Mucosa of rectum (tissue), 2 donors: ENCODE measurements at regions not wholly inside any gene's neighbourhood (a gene's known extent, or its start where the extent isn't known, plus 50 kb on each side); places are given as distances from the start of the nearest gene placed in this dataset.

Experiments used
- H3K27ac ChIP-seq, 2 donors: one replicate each; pipeline ENCODE4 v1.7.0; 2013; ENCODE audit warnings: inconsistent platforms in 2 of 2, low read depth in 2 of 2, low read length in 2 of 2
- H3K27me3 ChIP-seq, 2 donors: one replicate each; pipeline ENCODE4 v1.7.0; 2013; ENCODE audit warnings: low read length in 2 of 2; ENCODE audit not compliant: control insufficient read depth in 2 of 2, insufficient read depth in 2 of 2
- H3K36me3 ChIP-seq, 2 donors: one replicate each; pipeline ENCODE4 v1.7.0; 2013; ENCODE audit warnings: low read length in 2 of 2; ENCODE audit not compliant: control insufficient read depth in 2 of 2, insufficient read depth in 2 of 2
- H3K4me1 ChIP-seq, 2 donors: one replicate each; pipeline ENCODE4 v1.7.0; 2013; ENCODE audit warnings: low read length in 2 of 2, mild to moderate bottlenecking in 1 of 2; ENCODE audit not compliant: control insufficient read depth in 2 of 2, insufficient read depth in 2 of 2
- H3K4me3 ChIP-seq, 2 donors: one replicate each; pipeline ENCODE4 v1.7.0; 2013; ENCODE audit warnings: low read length in 2 of 2
- H3K9ac ChIP-seq, 2 donors: one replicate each; pipeline ENCODE4 v1.7.0; 2013; ENCODE audit warnings: low read length in 2 of 2, low read depth in 1 of 2, mild to moderate bottlenecking in 1 of 2
- H3K9me3 ChIP-seq, 2 donors: one replicate each; pipeline ENCODE4 v1.7.0; 2013; ENCODE audit warnings: low read length in 2 of 2; ENCODE audit not compliant: control insufficient read depth in 2 of 2
- donor health status: healthy.
- donor health status: Normal muscosa, but diverticular disease.

GRCh38 chr13:31462766-31463165 is 263.0 kb downstream of the B3GLCT start:
- Histone ChIP-seq H3K4me3 (no peak overlapping the region), H3K36me3 (no peaks in the 10 kb centered on the region), H3K9me3 (no peaks in the 10 kb centered on the region), H3K27ac (no peak overlapping the region), H3K27me3 (no peaks in the 10 kb centered on the region), H3K9ac (no peak overlapping the region), H3K4me1 (no peaks in the 10 kb centered on the region)

GRCh38 chr13:31468114-31468902 is 268.5 kb downstream of the B3GLCT start:
- H3K27me3 ChIP-seq = no peaks in the 10 kb centered on the region
- H3K9me3 ChIP-seq = no peaks in the 10 kb centered on the region
- no peak overlapping the region for H3K4me3 ChIP-seq
- no peak overlapping the region for H3K9ac ChIP-seq
- no peaks in the 10 kb centered on the region for H3K4me1 ChIP-seq
- H3K36me3 ChIP-seq = no peaks in the 10 kb centered on the region
- no peak overlapping the region for H3K27ac ChIP-seq

GRCh38 chr13:31469377-31469776 is 269.6 kb downstream of the B3GLCT start:
- Histone ChIP-seq H3K27me3 (no peaks in the 10 kb centered on the region), H3K9me3 (no peaks in the 10 kb centered on the region), H3K36me3 (no peaks in the 10 kb centered on the region), H3K4me3 (no peak overlapping the region), H3K27ac (no peak overlapping the region), H3K4me1 (no peaks in the 10 kb centered on the region), H3K9ac (no peak overlapping the region)

GRCh38 chr13:31476266-31476665 is 263.1 kb upstream of the RXFP2 start:
- Histone ChIP-seq H3K4me3 (no peak overlapping the region), H3K27ac (no peak overlapping the region)

GRCh38 chr13:31476753-31477152 is 262.6 kb upstream of the RXFP2 start:
- H3K4me3 ChIP-seq = no peak overlapping the region
- H3K4me1 ChIP-seq = no peaks in the 10 kb centered on the region
- no peaks in the 10 kb centered on the region for H3K9me3 ChIP-seq
- H3K27ac ChIP-seq = no peak overlapping the region
- H3K27me3 ChIP-seq = no peaks in the 10 kb centered on the region
- no peak overlapping the region for H3K9ac ChIP-seq
- no peaks in the 10 kb centered on the region for H3K36me3 ChIP-seq

More at GRCh38 chr13:31476266-31476665, 263.1 kb upstream of the RXFP2 start:
- Histone ChIP-seq H3K9me3 (no peaks in the 10 kb centered on the region), H3K9ac (no peak overlapping the region), H3K4me1 (no peaks in the 10 kb centered on the region), H3K27me3 (no peaks in the 10 kb centered on the region), H3K36me3 (no peaks in the 10 kb centered on the region)

- no peak overlapping the region for H3K4me3 ChIP-seq
- no peak overlapping the region for H3K9ac ChIP-seq
- no peaks in the 10 kb centered on the region for H3K36me3 ChIP-seq
- H3K9me3 ChIP-seq = no peaks in the 10 kb centered on the region
- H3K4me1 ChIP-seq = no peaks in the 10 kb centered on the region
- H3K27me3 ChIP-seq = no peaks in the 10 kb centered on the region
- H3K27ac ChIP-seq = no peak overlapping the region
These were observed 261.4 kb upstream of the RXFP2 start for GRCh38 chr13:31477961-31478360.

- Histone ChIP-seq H3K4me1 (no peaks in the 10 kb centered on the region), H3K27ac (no peak overlapping the region), H3K27me3 (no peaks in the 10 kb centered on the region), H3K9ac (no peak overlapping the region), H3K36me3 (no peaks in the 10 kb centered on the region), H3K9me3 (no peaks in the 10 kb centered on the region), H3K4me3 (no peak overlapping the region)
These were observed 254.1 kb upstream of the RXFP2 start for GRCh38 chr13:31485183-31485582.

GRCh38 chr13:31485651-31486051 is 253.7 kb upstream of the RXFP2 start:
- Histone ChIP-seq H3K27ac (no peak overlapping the region), H3K4me3 (no peak overlapping the region), H3K4me1 (no peaks in the 10 kb centered on the region), H3K36me3 (no peaks in the 10 kb centered on the region), H3K9ac (no peak overlapping the region), H3K27me3 (no peaks in the 10 kb centered on the region), H3K9me3 (no peaks in the 10 kb centered on the region)

- Histone ChIP-seq H3K4me1 (no peaks in the 10 kb centered on the region), H3K9ac (no peak overlapping the region), H3K4me3 (no peak overlapping the region), H3K27ac (no peak overlapping the region), H3K9me3 (peaks cover 0 to 2% of the 10 kb centered on the region in 2 donors), H3K36me3 (no peaks in the 10 kb centered on the region), H3K27me3 (no peaks in the 10 kb centered on the region)
These were observed 244.0 kb upstream of the RXFP2 start for GRCh38 chr13:31495336-31495735.

GRCh38 chr13:31499274-31499673 is 240.1 kb upstream of the RXFP2 start:
- Histone ChIP-seq H3K9me3 (peaks cover 0 to 2% of the 10 kb centered on the region in 2 donors), H3K4me1 (no peaks in the 10 kb centered on the region), H3K27me3 (no peaks in the 10 kb centered on the region), H3K36me3 (no peaks in the 10 kb centered on the region), H3K9ac (no peak overlapping the region), H3K27ac (no peak overlapping the region), H3K4me3 (no peak overlapping the region)
